HepG2 (cell line): ENCODE measurements at regions not wholly inside any gene's neighbourhood (a gene's known extent, or its start where the extent isn't known, plus 50 kb on each side); places are given as distances from the start of the nearest gene placed in this dataset.
A peak's percentile ranks its signal among the peaks of the same experiment; 100 is the strongest.

Experiments
- HNF4A ChIP-seq: sonication (generic); formaldehyde crosslinking; IDR thresholded peaks from 2 replicates; pipeline ENCODE4 v1.4.0; 2020; ENCODE audit warnings: missing genetic modification reagents
- RBM39 ChIP-seq: fragments of 200-400 bp; formaldehyde crosslinking; IDR thresholded peaks from one replicate; pipeline ENCODE4 v1.6.1; 2018; ENCODE audit warnings: antibody characterized with exemption, mild to moderate bottlenecking, low read depth, low read length; ENCODE audit not compliant: poor library complexity, severe bottlenecking
- REL ChIP-seq: sonication (generic); formaldehyde crosslinking; conservative IDR thresholded peaks from 2 replicates; pipeline ENCODE4 v1.8.0; 2022; ENCODE audit warnings: mild to moderate bottlenecking, missing genetic modification reagents, moderate library complexity
- SNAI1 ChIP-seq: sonication (generic); formaldehyde crosslinking; IDR thresholded peaks from 2 replicates; pipeline ENCODE4 v1.5.0; 2020; ENCODE audit warnings: mild to moderate bottlenecking, missing genetic modification reagents, borderline replicate concordance
- SP5 ChIP-seq: IDR thresholded peaks from 2 replicates; pipeline ENCODE4 v1.6.1; 2016; ENCODE audit warnings: low read depth, borderline replicate concordance
- TCF7 ChIP-seq: sonication (generic); IDR thresholded peaks from 2 replicates; pipeline ENCODE4 v1.6.1; 2016; ENCODE audit warnings: antibody characterized with exemption, low read depth
- ZNF878 ChIP-seq: sonication (generic); formaldehyde crosslinking; IDR thresholded peaks from 2 replicates; pipeline ENCODE4 v1.8.1; 2023; ENCODE audit warnings: mild to moderate bottlenecking, missing genetic modification reagents, moderate library complexity
- ZNF879 ChIP-seq: sonication (generic); formaldehyde crosslinking; IDR thresholded peaks from 2 replicates; pipeline ENCODE4 v1.8.1; 2023; ENCODE audit warnings: missing genetic modification reagents
- ZXDC ChIP-seq: sonication (generic); formaldehyde crosslinking; IDR thresholded peaks from 2 replicates; pipeline ENCODE4 v1.5.0; 2020; ENCODE audit warnings: mild to moderate bottlenecking, missing genetic modification reagents
- TF ChIP-seq, protein P1 (sequence below): sonication (generic); formaldehyde crosslinking; IDR thresholded peaks from 2 replicates; pipeline ENCODE4 v1.4.0; 2020; ENCODE audit warnings: missing genetic modification reagents, mild to moderate bottlenecking, borderline replicate concordance
- TF ChIP-seq, protein P2 (sequence below): IDR thresholded peaks from 2 replicates; pipeline ENCODE4 v1.6.1; 2012; ENCODE audit warnings: inconsistent platforms
- TF ChIP-seq, protein P3 (sequence below), 2 experiments: fragments of 450-650 bp in 1 of 2; sonication (generic) in 1 of 2; formaldehyde crosslinking in 1 of 2; IDR thresholded peaks; 2 replicates each; pipeline versions ENCODE4 v1.6.1 to v1.8.0; 2016 to 2022; ENCODE audit warnings: antibody characterized with exemption in 1 of 2, mild to moderate bottlenecking in 1 of 2, missing genetic modification reagents in 1 of 2

- TF ChIP-seq, protein P1, sequence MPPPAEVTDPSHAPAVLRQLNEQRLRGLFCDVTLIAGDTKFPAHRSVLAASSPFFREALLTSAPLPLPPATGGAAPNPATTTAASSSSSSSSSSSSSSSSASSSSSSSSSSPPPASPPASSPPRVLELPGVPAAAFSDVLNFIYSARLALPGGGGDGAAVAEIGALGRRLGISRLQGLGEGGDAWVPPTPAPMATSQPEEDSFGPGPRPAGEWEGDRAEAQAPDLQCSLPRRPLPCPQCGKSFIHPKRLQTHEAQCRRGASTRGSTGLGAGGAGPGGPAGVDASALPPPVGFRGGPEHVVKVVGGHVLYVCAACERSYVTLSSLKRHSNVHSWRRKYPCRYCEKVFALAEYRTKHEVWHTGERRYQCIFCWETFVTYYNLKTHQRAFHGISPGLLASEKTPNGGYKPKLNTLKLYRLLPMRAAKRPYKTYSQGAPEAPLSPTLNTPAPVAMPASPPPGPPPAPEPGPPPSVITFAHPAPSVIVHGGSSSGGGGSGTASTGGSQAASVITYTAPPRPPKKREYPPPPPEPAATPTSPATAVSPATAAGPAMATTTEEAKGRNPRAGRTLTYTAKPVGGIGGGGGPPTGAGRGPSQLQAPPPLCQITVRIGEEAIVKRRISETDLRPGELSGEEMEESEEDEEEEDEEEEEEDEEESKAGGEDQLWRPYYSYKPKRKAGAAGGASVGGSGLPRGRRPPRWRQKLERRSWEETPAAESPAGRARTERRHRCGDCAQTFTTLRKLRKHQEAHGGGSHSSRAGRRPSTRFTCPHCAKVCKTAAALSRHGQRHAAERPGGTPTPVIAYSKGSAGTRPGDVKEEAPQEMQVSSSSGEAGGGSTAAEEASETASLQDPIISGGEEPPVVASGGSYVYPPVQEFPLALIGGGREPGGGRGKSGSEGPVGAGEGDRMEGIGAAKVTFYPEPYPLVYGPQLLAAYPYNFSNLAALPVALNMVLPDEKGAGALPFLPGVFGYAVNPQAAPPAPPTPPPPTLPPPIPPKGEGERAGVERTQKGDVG (CRISPR knock-in tag) = no peak
- TF ChIP-seq, protein P2, sequence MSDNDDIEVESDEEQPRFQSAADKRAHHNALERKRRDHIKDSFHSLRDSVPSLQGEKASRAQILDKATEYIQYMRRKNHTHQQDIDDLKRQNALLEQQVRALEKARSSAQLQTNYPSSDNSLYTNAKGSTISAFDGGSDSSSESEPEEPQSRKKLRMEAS = 0 out of 2 replicates have a peak, but pooled peaks have one; percentile 40
- TF ChIP-seq, protein P3, sequence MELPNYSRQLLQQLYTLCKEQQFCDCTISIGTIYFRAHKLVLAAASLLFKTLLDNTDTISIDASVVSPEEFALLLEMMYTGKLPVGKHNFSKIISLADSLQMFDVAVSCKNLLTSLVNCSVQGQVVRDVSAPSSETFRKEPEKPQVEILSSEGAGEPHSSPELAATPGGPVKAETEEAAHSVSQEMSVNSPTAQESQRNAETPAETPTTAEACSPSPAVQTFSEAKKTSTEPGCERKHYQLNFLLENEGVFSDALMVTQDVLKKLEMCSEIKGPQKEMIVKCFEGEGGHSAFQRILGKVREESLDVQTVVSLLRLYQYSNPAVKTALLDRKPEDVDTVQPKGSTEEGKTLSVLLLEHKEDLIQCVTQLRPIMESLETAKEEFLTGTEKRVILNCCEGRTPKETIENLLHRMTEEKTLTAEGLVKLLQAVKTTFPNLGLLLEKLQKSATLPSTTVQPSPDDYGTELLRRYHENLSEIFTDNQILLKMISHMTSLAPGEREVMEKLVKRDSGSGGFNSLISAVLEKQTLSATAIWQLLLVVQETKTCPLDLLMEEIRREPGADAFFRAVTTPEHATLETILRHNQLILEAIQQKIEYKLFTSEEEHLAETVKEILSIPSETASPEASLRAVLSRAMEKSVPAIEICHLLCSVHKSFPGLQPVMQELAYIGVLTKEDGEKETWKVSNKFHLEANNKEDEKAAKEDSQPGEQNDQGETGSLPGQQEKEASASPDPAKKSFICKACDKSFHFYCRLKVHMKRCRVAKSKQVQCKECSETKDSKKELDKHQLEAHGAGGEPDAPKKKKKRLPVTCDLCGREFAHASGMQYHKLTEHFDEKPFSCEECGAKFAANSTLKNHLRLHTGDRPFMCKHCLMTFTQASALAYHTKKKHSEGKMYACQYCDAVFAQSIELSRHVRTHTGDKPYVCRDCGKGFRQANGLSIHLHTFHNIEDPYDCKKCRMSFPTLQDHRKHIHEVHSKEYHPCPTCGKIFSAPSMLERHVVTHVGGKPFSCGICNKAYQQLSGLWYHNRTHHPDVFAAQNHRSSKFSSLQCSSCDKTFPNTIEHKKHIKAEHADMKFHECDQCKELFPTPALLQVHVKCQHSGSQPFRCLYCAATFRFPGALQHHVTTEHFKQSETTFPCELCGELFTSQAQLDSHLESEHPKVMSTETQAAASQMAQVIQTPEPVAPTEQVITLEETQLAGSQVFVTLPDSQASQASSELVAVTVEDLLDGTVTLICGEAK (IDR thresholded peaks at IDR 0.05) = no peak
- TF ChIP-seq, protein P3 (CRISPR knock-in tag; IDR thresholded peaks at IDR 0.05) = no peak
- TF ChIP-seq TCF7 (peak; percentile 75), SNAI1 (CRISPR knock-in tag) (no peak), ZNF879 (CRISPR knock-in tag) (no peak), ZXDC (CRISPR knock-in tag) (no peak), HNF4A (CRISPR knock-in tag) (no peak), ZNF878 (CRISPR knock-in tag) (no peak), REL (CRISPR knock-in tag) (no peak), RBM39 (no peak), SP5 (no peak)
Measured at GRCh38 chr7:41507686-41508268, 195.1 kb downstream of the INHBA start (continued).
